ENCODE measurements at regions not wholly inside any gene's neighbourhood (a gene's known extent, or its start where the extent isn't known, plus 50 kb on each side); places are given as distances from the start of the nearest gene placed in this dataset.

DNA sequence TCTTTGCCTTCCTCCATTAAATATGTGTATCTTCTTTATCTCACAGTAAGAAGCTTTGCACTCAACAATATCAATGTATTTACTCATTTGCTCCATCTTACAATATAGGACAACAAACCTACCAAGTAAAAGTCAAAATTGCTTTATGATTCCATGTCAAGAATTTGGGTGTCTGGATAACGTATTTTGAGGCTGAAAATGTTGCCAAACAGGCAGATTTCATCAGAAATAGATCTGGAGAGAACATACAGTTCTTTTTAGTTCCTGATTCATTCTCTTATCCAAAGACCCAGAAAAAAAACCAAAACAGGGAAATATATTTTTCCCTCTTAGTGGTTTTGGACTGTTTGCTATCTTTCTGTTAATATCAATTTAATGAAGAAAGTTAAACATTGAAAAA, 621.1 kb downstream of the STK39 start:
- DNase-seq (ENCODE audit: low read depth in 2 of 2) = peak in 1 of 2 donors; percentile 62
- TF ChIP-seq, protein P1, sequence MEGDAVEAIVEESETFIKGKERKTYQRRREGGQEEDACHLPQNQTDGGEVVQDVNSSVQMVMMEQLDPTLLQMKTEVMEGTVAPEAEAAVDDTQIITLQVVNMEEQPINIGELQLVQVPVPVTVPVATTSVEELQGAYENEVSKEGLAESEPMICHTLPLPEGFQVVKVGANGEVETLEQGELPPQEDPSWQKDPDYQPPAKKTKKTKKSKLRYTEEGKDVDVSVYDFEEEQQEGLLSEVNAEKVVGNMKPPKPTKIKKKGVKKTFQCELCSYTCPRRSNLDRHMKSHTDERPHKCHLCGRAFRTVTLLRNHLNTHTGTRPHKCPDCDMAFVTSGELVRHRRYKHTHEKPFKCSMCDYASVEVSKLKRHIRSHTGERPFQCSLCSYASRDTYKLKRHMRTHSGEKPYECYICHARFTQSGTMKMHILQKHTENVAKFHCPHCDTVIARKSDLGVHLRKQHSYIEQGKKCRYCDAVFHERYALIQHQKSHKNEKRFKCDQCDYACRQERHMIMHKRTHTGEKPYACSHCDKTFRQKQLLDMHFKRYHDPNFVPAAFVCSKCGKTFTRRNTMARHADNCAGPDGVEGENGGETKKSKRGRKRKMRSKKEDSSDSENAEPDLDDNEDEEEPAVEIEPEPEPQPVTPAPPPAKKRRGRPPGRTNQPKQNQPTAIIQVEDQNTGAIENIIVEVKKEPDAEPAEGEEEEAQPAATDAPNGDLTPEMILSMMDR (IDR thresholded peaks at IDR 0.05; ENCODE audit: low read depth, low read length) = no peak

DNA sequence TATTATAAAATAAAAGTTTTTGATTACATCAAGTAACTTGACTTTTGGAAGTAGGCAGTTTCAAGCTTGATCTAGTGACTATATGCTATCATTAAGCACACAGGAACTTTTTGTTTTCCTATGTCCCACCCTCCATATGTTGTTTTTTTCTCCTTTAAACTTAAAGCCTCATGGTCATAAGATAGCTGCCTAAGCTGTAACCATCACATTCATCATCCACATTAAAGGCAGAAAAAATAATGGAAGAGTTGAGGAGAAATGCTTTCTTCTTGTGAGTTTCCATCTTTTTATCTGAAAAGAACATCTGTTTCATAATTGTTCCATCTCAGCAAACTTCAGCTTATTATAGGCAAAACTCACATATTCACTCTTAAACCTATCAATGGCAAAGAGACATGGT, 630.4 kb downstream of the STK39 start:
- no peak for DNase-seq (ENCODE audit: low read depth in 2 of 2)
- TF ChIP-seq, protein P1 (IDR thresholded peaks at IDR 0.05; ENCODE audit: low read depth, low read length) = no peak
- H3K4me3 ChIP-seq (replicated peaks in 1 of 2; ENCODE audit: low read depth in 2 of 2, low read length in 2 of 2) = no peak overlapping the region

More for the DNA sequence above, 621.1 kb downstream of the STK39 start:
- no peak overlapping the region for H3K4me3 ChIP-seq (replicated peaks in 1 of 2; ENCODE audit: low read depth in 2 of 2, low read length in 2 of 2)

DNA sequence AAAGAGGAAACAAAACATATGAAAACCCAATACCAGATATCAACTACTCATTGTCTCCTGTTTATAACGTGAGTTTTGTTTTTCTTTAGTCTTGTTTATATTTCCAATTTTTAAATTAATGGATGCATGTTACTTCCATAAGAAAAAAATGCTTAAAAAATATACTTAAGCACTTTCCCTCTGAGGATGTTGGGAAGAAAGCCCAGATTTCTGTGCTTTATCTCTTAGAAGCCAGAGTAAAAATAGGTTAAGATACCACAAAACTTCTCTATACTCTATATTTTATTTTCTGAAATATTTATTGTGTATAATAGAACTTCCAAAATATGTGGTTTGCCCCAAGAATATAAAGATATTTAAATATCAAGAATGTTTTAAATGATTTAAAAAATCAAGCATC, 633.9 kb downstream of the STK39 start:
- no peak overlapping the region for H3K4me3 ChIP-seq (replicated peaks in 1 of 2; ENCODE audit: low read depth in 2 of 2, low read length in 2 of 2)
- no peak for DNase-seq (ENCODE audit: low read depth in 2 of 2)
- TF ChIP-seq, protein P1 (IDR thresholded peaks at IDR 0.05; ENCODE audit: low read depth, low read length) = no peak

DNA sequence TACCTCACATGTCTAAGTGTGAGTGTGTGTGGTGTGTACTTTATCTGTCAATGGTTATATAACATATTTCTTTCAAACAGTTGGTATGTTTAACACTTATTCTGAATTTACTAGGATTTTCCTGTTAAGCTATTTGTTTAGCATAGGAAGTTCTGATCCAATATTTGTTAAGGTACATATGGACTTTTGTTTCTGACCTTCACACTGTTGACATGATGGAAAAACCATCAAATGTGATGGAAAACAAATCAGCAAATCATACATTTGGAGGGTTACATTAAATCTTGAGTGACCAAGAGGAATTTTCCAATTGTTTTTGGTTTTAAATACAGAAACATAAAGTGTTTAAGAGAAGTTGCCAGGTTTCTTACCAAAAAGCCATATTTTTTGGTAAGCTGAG, 638.9 kb downstream of the STK39 start:
- no peak overlapping the region for H3K4me3 ChIP-seq (replicated peaks in 1 of 2; ENCODE audit: low read depth in 2 of 2, low read length in 2 of 2)
- TF ChIP-seq, protein P1 (IDR thresholded peaks at IDR 0.05; ENCODE audit: low read depth, low read length) = no peak
- no peak for DNase-seq (ENCODE audit: low read depth in 2 of 2)

DNA sequence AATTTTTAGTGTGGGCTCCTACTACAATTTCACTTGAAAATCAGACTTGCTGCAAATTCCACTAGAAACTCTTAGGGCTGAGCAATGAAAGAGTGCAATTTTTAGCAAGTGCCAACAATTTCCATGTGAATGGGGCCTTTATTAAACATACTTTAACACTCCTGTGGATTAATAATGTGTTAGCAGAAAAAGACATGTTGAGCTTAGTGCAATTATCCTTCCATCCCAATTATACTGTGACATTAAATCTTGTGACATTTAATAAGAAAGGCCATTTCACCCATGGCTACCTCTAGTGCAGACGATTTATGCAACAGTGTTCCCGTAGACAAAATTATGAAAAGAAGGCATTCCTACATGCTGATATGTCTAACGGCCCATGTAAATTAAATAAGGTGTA, 639.7 kb downstream of the STK39 start:
- TF ChIP-seq, protein P1 (IDR thresholded peaks at IDR 0.05; ENCODE audit: low read depth, low read length) = no peak
- no peak overlapping the region for H3K4me3 ChIP-seq (replicated peaks in 1 of 2; ENCODE audit: low read depth in 2 of 2, low read length in 2 of 2)

DNA sequence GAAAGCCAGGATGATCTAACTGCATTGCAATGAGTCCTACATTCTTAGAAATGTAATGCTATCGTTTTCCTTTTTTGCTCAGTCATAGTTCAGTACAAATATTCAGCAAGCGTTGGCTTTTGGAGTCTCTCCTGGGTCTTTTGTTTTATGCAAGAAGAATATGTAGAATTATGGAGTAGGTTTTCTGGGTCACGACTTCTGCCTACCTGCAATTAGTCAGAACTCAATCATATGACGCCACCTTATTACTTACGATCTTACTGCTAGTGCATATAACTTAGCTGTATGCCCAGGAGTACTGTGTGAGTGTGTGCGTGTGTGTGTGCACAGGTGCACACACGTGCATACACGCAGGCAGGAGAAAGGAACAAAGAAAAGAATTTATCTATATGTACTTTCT, 640.2 kb downstream of the STK39 start:
- H3K4me3 ChIP-seq (replicated peaks in 1 of 2; ENCODE audit: low read depth in 2 of 2, low read length in 2 of 2) = no peak overlapping the region
- DNase-seq (ENCODE audit: low read depth in 2 of 2) = no peak
- TF ChIP-seq, protein P1 (IDR thresholded peaks at IDR 0.05; ENCODE audit: low read depth, low read length) = no peak

More for the DNA sequence above, 639.7 kb downstream of the STK39 start:
- no peak for DNase-seq (ENCODE audit: low read depth in 2 of 2)

DNA sequence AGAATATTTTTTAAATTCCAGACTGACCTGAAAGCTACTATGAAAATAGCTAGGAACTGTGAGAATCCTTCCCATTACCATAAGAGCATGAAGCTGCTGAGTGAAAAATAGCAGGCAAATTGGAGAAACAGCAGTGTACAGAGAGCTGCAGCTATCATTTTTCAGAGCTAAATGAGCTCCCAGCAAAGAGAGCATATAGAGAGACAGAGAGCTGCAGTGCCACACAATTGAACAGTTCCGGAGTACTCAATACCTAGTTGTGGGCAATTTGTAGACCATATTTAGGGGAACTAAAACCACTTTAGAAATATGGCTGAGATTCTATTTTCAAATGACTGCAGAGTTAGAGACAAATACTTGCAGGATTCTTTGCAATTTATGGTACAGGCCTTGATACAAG, 645.3 kb downstream of the STK39 start:
- H3K4me3 ChIP-seq (replicated peaks in 1 of 2; ENCODE audit: low read depth in 2 of 2, low read length in 2 of 2) = no peak overlapping the region
- no peak for DNase-seq (ENCODE audit: low read depth in 2 of 2)
- TF ChIP-seq, protein P1 (IDR thresholded peaks at IDR 0.05; ENCODE audit: low read depth, low read length) = no peak
